Stimulated activated CD4-positive, alpha-beta T cell treated with anti-CD3 and anti-CD28 coated beads, Interleukin-2, amount 100 ng/mL, for 24 hours (primary cell): ENCODE measurements at regions not wholly inside any gene's neighbourhood (a gene's known extent, or its start where the extent isn't known, plus 50 kb on each side); places are given as distances from the start of the nearest gene placed in this dataset.

ENCODE experiments used
- DNase-seq, 2 donors: peaks; one replicate each; pipeline ENCODE4 v3.0.0-alpha.2; 2020

DNA sequence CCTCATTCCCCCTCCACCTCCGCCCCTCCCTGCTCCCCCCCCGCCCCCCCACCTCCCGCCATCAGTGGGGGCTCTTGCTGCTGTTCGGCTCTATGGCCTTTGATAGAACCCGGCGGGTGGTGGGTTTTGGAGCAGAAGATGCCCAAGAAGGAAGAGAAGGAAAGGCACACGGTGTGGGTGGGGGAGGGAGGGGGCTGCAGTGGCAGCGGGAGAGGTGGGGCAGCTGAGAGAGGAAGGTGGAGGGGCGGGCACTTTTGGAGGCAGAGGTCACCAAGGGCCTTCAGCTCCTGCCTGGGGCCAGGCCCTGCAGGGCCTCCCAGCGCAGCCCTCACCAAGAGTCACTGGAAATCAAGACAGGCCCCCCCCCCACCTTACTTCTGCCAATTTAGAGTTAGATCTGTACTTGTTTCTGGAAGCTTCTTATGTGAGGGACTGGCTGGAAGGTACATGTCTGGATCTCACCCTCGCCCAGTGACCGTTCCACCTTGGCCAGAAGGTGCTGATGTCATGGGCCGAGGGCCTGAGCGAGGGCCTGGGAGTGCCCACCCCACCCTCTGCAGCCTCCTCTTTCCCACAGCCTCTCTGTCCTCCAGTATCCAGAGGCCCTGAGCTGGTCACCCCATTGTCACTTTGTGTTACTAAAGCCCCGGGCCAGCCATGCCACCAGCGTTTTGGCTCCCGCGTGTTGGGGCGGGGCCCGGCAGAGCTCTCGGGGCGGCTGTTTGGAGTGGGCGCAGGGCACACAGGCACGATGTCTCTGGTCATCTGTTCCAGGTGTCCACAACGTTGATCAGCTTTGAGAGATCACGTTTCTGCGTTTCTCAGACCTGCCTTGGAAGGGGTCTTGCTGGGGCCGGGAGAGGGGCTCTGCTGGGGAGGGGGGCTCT lies 153.9 kb downstream of the KIF26A start:
- no peak for DNase-seq

DNA sequence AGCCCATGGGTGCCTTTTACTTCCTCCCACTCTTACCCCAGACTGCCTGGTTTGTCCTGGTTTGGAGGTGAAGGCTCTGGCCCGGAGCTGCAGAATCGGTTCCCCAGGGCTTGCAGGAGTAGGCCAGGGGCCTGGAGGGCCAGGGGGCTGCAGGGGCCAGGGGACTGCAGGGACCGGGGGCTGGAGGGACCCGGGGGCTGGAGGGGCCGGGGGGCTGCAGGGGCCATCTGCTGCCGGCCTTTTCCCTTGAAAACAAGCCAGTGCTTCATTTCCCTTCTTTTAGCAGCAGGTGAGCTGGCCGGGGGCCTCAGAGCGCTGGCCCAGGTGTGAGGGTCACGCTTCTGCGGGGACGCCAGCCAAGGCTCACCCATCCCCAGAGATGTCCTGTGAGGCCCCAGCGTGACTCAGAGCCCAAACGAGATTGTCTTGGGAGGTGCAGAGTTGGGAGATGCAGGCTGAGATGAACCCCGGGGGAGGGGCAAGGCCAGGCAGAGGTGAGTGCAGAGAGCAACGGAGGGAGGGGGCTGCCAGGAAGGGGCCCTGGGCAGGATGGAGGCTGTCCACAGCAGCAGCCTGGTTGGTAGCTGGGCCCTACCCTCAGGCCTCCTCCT lies 154.9 kb downstream of the KIF26A start:
- DNase-seq: no peak

DNA sequence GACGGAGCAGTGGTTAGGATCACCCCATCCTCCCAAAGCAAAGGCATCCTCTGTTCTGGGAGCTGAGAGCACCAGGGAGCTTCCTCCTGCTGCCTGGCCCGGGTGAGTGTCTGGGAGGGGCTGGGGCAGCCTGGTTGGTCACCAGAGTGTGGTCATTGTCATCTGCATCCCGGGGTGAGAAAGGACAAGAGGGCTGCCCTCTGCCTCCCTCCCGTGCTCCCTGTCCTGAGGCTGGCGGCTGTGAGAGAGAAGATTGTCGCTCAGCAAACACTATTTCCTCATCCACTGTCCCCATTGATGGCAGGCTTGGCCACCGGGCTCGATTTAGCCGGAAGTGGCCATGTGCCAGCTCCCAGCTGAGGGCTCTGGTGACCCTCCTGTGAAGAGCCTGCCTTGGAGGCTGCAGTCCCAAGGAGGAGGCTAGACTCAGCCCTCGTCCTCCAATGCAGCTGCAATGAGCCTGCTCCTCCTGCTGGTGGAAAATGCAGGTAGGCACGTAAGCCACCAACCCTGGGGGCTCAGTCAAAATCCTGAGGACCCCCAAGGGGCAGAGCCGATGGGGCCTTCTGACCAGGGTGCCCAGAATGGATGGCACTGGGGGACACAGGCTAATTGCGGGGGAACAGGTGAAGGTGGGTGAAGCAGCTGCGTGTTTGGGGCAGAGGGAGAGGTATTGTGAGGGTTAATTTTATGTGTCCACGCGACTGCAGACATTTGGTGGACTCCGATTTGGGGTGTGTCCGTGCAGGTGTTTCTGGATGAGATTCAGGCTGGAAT lies 155.7 kb downstream of the KIF26A start:
- no peak for DNase-seq

DNA sequence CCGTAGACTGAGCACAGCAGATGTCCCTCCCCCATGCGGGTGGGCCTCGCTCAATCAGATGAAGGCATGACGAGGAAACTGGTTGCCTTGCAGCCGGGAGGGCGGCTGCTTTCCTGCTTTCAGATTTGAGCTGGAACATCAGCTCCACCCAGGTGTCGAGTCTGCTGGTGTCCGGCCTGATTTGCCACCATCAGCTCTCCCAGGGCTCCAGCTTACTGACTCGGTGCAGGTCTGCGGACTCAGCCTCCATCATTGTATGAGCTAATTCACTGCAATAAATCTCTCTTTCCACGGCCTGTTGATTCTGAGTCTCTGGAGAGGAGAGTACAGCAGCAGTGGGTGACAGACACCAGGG lies 156.2 kb downstream of the KIF26A start:
- no peak for DNase-seq

DNA sequence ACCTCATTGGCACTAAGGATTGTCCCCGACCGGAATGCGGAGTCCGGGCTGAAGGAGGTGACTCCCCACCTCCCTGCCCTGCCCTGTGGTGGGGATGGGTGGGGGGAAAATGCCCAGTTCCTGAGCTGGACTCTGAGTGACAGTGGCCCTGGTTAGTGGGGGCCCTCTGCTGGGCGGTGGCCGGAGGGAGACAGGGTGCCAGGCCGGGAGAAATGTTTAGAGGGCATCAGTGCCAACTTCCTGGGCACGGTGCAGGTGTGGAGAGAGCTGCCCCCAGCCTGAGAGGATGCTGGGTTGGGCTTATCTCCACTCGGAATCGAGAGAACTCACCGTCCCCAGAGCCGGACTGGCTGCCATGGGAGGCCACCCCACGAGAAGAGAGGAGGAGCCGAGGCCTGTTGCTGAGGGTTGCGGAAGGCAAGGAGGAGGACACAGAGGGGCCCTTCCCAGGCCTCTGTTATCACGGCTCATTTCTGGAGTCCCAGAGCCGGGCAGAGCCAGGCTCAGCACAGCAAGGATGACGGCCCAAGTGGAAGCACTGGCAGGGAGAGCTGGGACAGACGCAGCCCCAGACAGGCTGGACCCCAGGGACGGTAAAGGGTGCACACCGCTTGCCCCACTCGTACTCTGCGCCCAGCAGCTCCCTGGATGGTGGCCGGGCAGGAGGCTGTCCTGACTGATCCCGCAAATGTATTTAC lies 156.7 kb downstream of the KIF26A start:
- no peak for DNase-seq

DNA sequence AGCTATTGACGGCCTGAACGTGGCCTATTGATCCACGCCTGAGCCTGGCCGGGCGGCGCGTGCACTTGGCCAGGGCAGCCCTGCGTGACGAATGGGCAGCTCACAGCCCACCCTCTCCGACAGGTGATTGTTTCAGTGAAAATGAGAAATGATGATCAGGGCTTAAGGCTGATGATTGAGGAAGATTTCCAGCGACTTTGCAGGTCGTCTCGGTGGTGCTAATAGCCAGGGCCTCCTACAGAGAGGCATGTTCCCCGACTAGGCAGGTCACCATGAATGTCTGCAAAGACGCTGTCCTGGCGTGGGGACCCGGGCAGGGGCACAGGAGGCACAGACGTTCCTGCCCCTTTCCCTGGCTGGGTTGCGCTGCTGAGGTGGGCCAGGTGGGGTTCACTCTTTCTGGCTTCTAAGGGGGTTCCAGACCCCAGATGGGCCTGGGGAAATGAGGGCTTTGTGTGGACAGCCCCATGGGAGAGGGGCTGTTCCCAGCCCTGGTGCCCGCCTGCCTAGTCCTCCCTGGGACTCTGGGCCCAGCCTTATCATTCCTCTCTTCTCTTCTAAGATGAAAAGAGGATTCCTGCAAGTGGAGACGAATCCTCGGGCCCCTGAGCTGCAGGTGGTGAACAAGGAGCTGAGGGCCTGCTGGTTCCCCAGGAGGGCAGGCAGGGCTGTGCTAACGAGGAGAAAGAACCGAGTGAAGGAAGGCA lies 157.4 kb downstream of the KIF26A start:
- DNase-seq: no peak

DNA sequence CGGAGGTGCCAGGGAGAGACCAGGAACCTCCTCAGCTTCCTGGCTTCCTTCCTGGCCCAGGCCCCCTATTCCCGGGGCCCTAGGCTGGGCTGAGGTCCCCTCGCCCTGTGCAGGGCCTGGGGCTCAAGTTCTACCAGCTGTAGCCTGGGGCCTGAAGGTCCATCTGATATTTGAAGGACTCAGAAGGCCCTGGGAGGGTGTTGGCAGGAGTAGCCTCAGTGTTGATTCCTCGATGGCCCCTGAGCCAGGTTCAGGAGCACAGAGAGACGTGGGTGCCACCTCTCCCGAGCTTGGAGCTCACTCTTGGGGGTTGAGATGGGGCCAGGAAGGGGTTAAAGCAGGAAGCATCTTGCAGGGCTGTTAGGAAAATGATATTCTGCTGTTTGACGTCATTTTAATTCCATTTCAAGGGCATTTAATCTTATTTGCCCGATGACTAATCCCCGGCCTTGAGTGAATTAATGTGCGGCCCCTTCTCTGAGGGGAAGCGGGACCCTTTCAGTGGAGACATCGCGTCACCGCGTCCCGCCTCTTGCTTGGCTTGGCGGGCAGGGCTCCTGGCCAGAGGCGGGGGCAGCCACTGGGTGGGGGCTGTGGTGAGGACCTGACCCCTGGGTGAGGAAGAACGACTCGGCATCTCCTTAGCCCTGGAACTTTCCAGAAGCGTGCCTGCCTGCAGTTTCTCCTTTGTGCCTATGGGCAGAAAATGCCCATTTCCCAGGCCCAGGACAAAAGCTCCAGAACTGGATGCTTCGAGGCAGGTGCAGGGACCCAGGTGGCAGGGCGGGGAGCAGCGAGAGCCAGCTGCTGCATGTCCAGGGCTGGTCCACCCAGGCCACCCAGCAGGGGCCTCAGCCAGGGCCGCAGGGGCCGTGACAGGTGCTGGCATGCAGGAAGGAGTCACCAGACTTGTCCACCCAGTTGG lies 158.3 kb downstream of the KIF26A start:
- no peak for DNase-seq

DNA sequence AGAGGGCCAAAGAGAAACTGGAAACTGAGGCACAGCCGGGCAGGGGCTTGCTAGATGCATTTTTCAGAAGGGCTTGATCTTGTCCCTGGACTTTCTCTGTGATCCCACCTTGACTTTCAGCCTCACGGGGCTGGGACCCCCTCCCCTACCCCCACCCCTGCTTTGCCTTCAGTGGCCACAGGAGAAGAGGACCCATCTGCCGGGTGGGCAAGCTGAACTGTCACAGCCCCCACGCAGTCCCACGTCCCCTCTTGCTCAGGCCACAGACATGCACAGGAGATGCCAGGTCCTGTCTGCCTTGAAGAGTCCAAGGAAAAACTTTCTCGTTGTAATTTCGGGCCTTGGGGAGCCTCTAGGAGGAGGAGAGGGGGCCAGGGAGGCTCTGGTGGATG lies 158.9 kb downstream of the KIF26A start:
- no peak for DNase-seq

DNA sequence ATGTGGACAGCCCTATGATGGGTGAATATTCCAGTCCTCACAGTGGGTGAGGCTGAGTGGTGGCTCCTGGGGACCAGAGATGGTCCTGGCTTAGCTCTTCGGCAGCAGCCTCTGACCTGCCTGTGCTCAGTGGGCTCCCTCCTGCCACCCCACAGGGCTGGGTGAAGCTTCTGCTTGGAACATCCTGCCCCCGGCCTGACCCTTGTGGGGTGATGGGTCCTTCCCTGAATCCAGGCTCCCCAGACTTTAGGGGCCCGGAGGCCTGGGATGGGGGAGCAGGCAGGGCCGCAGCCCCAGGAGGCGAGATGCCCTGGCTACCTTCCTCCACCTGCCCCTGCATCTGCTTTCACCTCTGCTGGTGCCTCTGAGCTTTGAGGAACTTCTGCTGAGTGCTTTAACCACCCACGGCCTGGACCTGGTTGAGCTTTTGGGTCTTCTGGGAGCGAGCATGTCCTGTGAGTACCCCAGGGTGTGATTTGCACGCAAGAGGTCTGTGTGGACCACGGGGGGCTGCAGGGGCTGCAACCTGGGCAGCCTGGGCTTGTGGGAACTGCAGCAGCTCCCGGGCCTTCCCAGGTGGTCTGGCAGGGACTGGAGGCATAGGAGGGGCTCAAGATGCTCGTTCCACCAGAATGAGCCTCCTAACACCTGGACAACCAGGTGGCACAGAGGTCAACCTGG lies 159.5 kb downstream of the KIF26A start:
- no peak for DNase-seq

DNA sequence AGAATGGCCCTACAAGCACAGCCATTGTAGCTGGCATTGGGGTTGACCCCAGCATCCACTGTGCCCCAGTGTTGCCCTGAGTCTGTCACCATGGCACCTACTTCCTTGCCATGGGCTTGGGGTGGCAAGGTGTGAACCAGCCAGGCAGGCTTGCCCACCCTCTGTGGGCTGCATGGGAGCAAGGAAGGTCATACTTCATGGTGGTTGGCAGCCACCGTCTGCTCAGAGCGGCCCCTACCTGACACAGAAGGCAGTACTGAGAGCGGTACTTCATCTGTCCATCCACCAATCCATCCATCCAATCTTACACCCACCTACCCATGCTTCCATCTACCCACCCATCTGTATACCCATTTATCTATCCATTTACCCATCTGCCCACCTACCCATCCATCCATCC lies 160.1 kb downstream of the KIF26A start:
- DNase-seq: no peak

DNA sequence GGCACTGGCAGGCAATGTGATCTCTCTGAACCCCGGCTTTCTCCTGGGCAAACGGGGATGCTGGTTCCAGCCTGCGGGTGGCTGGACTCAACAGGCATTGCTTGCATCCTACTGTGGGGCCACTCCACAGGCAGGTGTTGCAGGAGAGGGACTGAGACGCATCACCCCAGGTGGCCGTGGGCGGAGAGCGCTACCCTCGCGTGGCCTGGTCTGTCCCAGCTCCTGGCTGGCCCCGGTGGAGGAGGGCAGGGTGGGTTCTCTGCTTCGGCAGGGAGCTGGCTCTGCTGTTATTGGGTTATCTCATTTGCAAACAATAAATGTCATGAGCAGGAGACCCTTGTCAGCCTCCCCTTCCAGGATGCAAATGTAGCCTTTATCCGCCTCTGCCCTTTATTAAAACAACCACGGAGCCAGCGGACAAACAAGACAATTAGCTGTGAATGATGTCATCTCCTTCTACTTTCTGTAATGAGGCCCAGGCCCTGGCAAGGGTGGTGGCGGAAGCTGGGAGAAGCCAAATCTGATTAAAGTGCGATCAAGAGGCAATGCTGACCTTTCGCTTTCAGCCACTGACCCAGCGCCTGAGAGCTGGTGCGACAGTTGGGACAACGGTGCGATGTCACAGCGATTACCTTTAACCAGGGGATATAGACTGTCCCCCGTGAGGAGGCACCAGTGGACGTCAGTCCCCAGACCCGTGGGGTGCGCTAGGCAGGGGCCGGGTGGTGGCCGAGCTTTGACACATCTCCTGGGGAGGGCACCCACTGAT lies 161.8 kb downstream of the KIF26A start:
- no peak for DNase-seq

DNA sequence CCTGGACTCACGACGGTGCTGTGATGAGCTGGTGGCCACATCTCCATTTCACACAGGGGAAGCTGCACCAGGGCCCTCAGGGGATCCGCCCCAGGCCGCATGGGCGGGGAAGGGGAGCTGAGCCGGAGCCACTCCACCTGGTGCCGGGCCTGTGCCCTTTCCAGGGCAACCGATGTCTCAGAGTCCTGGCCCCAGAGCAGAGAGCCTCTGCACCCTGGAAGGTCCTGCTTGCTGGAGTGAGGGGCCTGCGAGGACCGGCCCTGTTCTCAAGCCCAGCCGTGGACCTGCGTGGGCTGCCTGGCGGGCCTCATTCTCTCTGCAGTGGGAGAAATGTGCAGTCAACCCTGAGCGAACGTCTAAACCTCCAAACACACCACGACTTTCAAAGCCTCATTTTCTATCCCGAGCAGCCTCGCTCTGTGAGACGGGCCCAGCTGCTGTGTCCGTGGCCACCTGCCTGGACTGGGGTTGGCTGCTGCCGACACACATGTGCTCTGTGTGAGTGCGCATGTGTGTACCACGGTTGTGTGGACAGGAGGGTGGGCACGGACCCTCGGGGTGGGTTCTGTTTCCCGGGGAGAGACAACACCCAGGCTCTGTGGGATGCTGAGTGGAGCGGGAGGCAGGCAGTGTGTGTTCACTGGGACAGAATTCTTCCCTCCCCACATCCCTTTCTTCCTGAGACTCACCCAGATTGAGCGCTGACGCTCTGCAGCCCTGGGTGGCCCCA lies 163.5 kb downstream of the KIF26A start:
- no peak for DNase-seq

DNA sequence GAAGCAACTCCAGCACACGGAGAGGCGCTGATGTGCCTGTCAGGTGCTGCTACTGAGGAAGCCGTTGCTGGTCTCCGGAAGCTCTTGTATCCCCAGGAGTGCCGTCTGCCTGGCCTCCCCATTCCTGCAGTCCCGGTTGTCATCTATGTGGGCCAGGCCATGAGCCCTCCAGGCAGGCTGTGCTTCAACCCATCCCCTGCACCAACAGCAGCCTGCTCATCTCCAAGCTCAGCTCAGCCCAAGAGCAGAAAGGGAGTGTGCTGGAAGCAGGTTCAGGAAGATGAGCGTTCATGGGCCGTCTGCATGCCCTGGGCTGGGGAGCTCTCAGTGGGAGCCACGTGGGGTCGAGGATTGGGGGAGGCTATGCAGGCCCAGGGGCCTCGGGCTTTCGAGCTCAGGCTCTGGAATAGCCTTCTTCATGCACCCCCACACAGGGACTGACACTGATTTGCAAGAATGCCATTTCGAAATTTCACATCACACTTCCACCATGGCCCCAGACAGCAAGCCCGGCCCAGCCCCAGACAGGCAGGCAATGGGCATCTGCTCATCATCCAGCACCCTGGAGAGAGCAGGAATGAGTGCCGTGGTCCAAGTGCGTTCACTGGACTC lies 164.5 kb downstream of the KIF26A start:
- no peak for DNase-seq

DNA sequence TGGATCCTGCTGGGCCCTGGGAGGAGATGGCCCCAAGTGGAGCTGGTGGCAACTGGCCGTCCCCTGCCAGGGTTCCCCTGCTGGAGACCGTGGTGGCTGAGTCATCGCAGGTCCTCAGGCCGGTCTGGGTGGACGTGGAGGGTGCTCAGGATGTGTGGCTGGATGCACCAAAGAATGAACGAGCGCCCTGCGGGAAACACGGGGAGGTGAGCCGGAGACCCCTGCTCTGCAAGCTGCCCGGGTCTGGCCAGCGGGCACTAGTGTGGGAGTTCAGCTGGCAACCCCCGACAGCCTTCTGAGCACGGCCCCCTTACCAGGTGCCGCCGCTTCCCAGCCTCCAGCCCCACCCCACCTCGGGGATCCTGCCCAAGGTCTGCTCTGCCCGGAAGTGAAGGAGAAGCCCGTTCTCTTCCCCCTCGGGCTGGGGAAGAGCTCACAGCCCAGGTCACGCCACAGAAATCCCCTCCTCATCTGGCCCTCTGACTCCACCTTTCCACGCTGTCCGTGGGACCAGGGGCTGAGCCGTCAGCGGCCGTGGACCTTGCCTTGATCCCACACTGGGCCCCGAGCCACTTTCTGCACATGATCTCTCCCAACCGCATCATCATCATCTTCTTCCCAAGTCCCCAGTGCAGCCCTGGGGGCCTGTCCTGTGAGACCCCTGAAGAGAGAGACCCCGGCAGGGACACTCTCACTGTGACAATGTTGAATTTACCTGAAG lies 165.5 kb downstream of the KIF26A start:
- DNase-seq: no peak

DNA sequence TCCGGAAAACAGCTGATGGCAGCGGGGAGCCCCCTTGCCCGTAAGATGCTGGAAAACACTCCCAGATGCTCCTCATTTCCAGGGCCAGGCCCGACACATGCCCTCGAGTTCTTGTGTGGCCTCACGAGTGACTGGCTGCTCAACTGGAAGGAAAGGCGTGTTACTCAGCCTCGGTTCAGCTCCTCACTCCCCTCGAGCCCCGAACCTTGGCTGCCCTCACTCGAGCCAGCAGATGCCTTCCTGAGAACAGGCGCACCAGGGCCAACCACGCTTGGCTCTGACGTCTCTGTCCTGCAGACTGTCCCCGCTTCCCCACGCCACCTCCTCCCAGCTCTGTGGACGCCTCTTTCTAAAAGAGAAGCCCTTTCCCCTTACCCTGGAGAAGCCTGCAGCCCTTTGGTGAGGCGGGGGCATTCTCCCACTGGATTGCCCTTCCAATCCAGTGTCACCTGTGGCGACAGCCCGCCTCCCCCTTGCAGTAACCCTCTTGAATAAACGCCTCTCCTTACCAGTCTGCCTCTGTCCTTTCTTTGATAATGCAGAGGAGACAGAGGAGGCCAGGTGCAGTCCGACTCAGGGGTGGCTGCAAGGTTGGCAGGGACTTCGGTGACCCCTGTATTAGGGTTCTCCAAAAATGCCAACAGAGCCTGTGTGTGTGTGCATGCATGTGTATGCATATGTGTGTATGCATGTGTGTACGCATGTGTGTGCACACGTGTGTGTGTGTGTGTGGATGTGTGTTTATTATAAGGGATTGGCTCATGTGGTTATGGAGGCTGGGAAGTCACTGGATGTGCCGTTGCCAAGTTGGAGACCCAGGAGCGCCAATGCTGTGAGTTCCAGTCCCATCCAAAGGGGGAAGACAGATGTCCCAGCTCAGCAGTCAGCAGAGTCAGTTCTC lies 166.3 kb downstream of the KIF26A start:
- no peak for DNase-seq

DNA sequence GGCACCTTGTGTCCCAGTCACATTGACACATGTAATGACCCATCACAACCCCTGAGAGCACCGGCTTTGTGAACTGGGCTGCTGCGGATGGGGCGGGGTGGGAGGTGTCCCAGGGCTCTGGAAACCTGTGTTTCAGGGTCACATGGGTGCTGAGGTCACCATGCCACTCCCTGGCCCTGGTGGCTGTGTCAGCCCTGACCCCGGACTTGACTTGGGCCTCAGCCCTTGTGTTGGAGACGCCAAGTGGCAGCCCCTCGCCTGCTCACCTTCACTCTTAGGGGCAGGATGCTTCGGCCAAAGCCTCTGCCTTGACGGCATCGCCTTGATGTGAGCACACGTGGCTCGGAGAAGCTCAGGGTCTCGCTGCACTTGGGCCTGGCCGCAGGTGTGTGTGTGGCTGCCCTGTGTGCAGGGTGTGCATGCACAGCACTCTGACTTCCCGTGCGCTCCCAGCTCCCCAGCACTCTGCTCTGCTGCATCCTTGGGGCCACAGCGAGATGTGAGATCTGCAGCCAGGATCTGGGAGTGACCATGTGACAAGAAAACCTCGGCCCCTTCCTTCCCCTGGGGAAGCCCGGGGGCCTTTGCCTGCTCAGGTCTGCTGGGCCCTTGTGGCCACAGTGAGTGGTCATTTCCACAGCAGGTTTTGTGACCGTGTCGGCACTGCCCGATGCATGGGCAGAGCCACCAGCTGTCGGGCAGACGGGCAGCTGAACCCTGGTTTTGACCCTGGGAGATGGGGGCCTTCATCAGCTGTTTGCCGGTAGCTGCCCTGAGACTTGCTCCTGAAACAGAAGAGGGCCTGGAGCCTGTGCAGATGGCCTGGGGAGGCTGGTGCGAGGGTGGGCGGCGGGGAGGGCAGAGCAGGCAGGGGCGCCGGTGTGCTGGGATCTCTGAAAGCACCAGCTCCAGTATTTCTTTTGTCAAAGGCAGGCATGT lies 167.4 kb downstream of the KIF26A start:
- no peak for DNase-seq
